A549 (cell line): ENCODE measurements at regions not wholly inside any gene's neighbourhood (a gene's known extent, or its start where the extent isn't known, plus 50 kb on each side); places are given as distances from the start of the nearest gene placed in this dataset.

ENCODE experiments used
- ATAC-seq, 2 experiments: fragments of 200-7000 bp in 1 of 2; fragments of >200 bp in 1 of 2; cut with Nextera tagmentation in 1 of 2; cut with Tn5 transposase in 1 of 2; 3 replicates each; pipeline versions ENCODE4 v1.8.0 to v1.9.1; 2018 to 2020; ENCODE audit warnings: mild to moderate bottlenecking in 1 of 2, moderate library complexity in 1 of 2
- CTCF ChIA-PET: fragments of 300-600 bp; sonication (Branson Sonifier 250); formaldehyde crosslinking; extraction: SDS; loops from one replicate; lab custom pipeline; 2021; ENCODE audit warnings: antibody characterized with exemption, inconsistent platforms; lab: Yijun Ruan, JAX
- POLR2A ChIA-PET: fragments of 350-600 bp; formaldehyde crosslinking; extraction: SDS; loops from one replicate; lab custom pipeline; 2021; ENCODE audit warnings: antibody characterized with exemption, inconsistent platforms; lab: Yijun Ruan, JAX
- DNase-seq, 2 experiments: peaks; one replicate each; pipeline versions ENCODE4 v3.0.0 to v3.0.0-alpha.2; 2011 to 2016; ENCODE audit warnings: low read depth in 1 of 2, low spot score in 1 of 2
- FAIRE-seq: peaks from 2 replicates; lab custom pipeline; 2011; peaks lifted over from hg19 to GRCh38; lab: Jason Lieb, UNC
- H3K27ac ChIP-seq, 2 experiments: fragments of >200 bp; sonication (Bioruptor Twin); formaldehyde crosslinking; 3 replicates each; pipeline ENCODE4 v1.5.1; 2016 to 2017
- H3K4me1 ChIP-seq: fragments of >200 bp; sonication (Bioruptor Twin); formaldehyde crosslinking; 3 replicates; pipeline ENCODE4 v1.6.1; 2016
- H3K4me2 ChIP-seq: fragments of >200 bp; sonication (Bioruptor Twin); formaldehyde crosslinking; 3 replicates; pipeline ENCODE4 v1.6.1; 2016
- H3K4me3 ChIP-seq: fragments of >200 bp; sonication (Bioruptor Twin); formaldehyde crosslinking; 3 replicates; pipeline ENCODE4 v1.5.1; 2016
- H3K9me3 ChIP-seq: fragments of >200 bp; sonication (Bioruptor Twin); formaldehyde crosslinking; 3 replicates; pipeline ENCODE4 v1.6.1; 2016
- CBX8 ChIP-seq: fragments of 200-600 bp; sonication (generic); IDR thresholded peaks from 2 replicates; pipeline ENCODE4 v1.6.1; 2016
- CEBPB ChIP-seq, 2 experiments: fragments of >200 bp in 1 of 2; sonication (Bioruptor Twin) in 1 of 2; formaldehyde crosslinking in 1 of 2; IDR thresholded peaks; 2 replicates each; pipeline ENCODE4 v1.6.1; 2012 to 2016
- EHMT2 ChIP-seq: fragments of 200-600 bp; sonication (generic); IDR thresholded peaks from 2 replicates; pipeline ENCODE4 v1.6.1; 2016; ENCODE audit warnings: antibody characterized with exemption, low read depth, mild to moderate bottlenecking, moderate library complexity
- ELK1 ChIP-seq: fragments of 150-350 bp; IDR thresholded peaks from 2 replicates; pipeline ENCODE4 v1.6.1; 2014; ENCODE audit warnings: low read depth, mild to moderate bottlenecking, low read length
- ESRRA ChIP-seq: fragments of 150-350 bp; IDR thresholded peaks from 2 replicates; pipeline ENCODE4 v1.6.1; 2014; ENCODE audit warnings: mild to moderate bottlenecking, low read length, borderline replicate concordance
- FOSB ChIP-seq: fragments of 250-450 bp; sonication (Bioruptor Pico); IDR thresholded peaks from 2 replicates; pipeline ENCODE4 v1.5.0; 2020; ENCODE audit warnings: mild to moderate bottlenecking, moderate library complexity
- HEYL ChIP-seq: fragments of 250-450 bp; sonication (Bioruptor Pico); IDR thresholded peaks from 2 replicates; pipeline ENCODE4 v1.8.0; 2021; ENCODE audit warnings: mild to moderate bottlenecking, moderate library complexity
- HMGXB4 ChIP-seq: fragments of 250-450 bp; sonication (Bioruptor Pico); IDR thresholded peaks from 2 replicates; pipeline ENCODE4 v1.5.0; 2021; ENCODE audit warnings: mild to moderate bottlenecking, moderate library complexity, borderline replicate concordance
- JUN ChIP-seq, 2 experiments: fragments of >200 bp; sonication (Bioruptor Twin); formaldehyde crosslinking; IDR thresholded peaks; 2 replicates in 1 of 2; 3 replicates in 1 of 2; pipeline ENCODE4 v1.6.1; 2016 to 2017
- JUNB ChIP-seq: fragments of >200 bp; sonication (Bioruptor Twin); formaldehyde crosslinking; IDR thresholded peaks from 2 replicates; pipeline ENCODE4 v1.6.1; 2016
- KDM1A ChIP-seq: fragments of 200-600 bp; sonication (generic); IDR thresholded peaks from 2 replicates; pipeline ENCODE4 v1.6.1; 2016; ENCODE audit warnings: low read depth, mild to moderate bottlenecking
- MAFK ChIP-seq: fragments of 450-650 bp; IDR thresholded peaks from 2 replicates; pipeline ENCODE4 v1.6.1; 2014; ENCODE audit not compliant: partially characterized antibody
- MAX ChIP-seq: IDR thresholded peaks from 2 replicates; pipeline ENCODE4 v1.6.1; 2012
- NFE2L2 ChIP-seq: fragments of 150-350 bp; conservative IDR thresholded peaks from 2 replicates; pipeline ENCODE4 v1.6.1; 2014; ENCODE audit warnings: low read length
- PBX3 ChIP-seq: IDR thresholded peaks from 2 replicates; pipeline ENCODE4 v1.6.1; 2012
- RAD21 ChIP-seq, 2 experiments: fragments of >200 bp in 1 of 2; sonication (Bioruptor Twin) in 1 of 2; formaldehyde crosslinking in 1 of 2; IDR thresholded peaks in 1 of 2; conservative IDR thresholded peaks in 1 of 2; 2 replicates in 1 of 2; 3 replicates in 1 of 2; pipeline ENCODE4 v1.6.1; 2012 to 2018; ENCODE audit warnings: inconsistent platforms in 1 of 2
- RARB ChIP-seq: fragments of 250-450 bp; sonication (Bioruptor Pico); IDR thresholded peaks from 2 replicates; pipeline ENCODE4 v1.8.0; 2021; ENCODE audit warnings: mild to moderate bottlenecking, moderate library complexity
- RCOR1 ChIP-seq: fragments of 150-350 bp; IDR thresholded peaks from 2 replicates; pipeline ENCODE4 v1.6.1; 2014; ENCODE audit warnings: antibody characterized with exemption, low read length, low read depth
- REST ChIP-seq: fragments of 200-600 bp; sonication (generic); IDR thresholded peaks from 2 replicates; pipeline ENCODE4 v1.6.1; 2016; ENCODE audit warnings: antibody characterized with exemption, mild to moderate bottlenecking, moderate library complexity
- RNF2 ChIP-seq: fragments of 200-600 bp; sonication (generic); IDR thresholded peaks from 2 replicates; pipeline ENCODE4 v1.6.1; 2016; ENCODE audit warnings: low read depth, mild to moderate bottlenecking, antibody characterized with exemption, moderate library complexity, borderline replicate concordance
- SREBF2 ChIP-seq: fragments of 450-650 bp; IDR thresholded peaks from 2 replicates; pipeline ENCODE4 v1.6.1; 2014; ENCODE audit warnings: mild to moderate bottlenecking, moderate library complexity
- TP53 ChIP-seq: fragments of 250-450 bp; sonication (Bioruptor Pico); IDR thresholded peaks from 2 replicates; pipeline ENCODE4 v1.5.0; 2021; ENCODE audit warnings: mild to moderate bottlenecking, moderate library complexity
- ZFP36 ChIP-seq: fragments of 450-650 bp; IDR thresholded peaks from 2 replicates; pipeline ENCODE4 v1.6.1; 2014; ENCODE audit warnings: borderline replicate concordance; ENCODE audit not compliant: partially characterized antibody
- WGBS: methylation state at CpG from one replicate; pipeline ENCODE4 v1.1.6; 2017; ENCODE audit errors: missing lambda C conversion rate; 5-methylcytosine and 5-hydroxymethylcytosine counted together
- TF ChIP-seq, protein P1 (sequence below): fragments of 450-650 bp; IDR thresholded peaks from 2 replicates; pipeline ENCODE4 v1.6.1; 2014; ENCODE audit warnings: antibody characterized with exemption
- TF ChIP-seq, protein P2 (sequence below): fragments of >200 bp; sonication (Bioruptor Twin); formaldehyde crosslinking; IDR thresholded peaks from 3 replicates; pipeline ENCODE4 v1.5.1; 2016
- TF ChIP-seq, protein P3 (sequence below): fragments of >200 bp; sonication (Bioruptor Twin); formaldehyde crosslinking; IDR thresholded peaks from 3 replicates; pipeline ENCODE4 v1.6.1; 2016

- no peak overlapping the region for H3K27ac ChIP-seq
- H3K9me3 ChIP-seq: no peaks in the 10 kb centered on the region
- FAIRE-seq: no peak
- ChIA-PET POLR2A (no interaction called here), CTCF (no interaction called here)
- H3K4me2 ChIP-seq: no peak overlapping the region
- no peak for ATAC-seq
- no peak for DNase-seq
- H3K4me1 ChIP-seq: no peaks in the 10 kb centered on the region
- no peak overlapping the region for H3K4me3 ChIP-seq
- TF ChIP-seq SREBF2: no peak
- TF ChIP-seq, protein P1, sequence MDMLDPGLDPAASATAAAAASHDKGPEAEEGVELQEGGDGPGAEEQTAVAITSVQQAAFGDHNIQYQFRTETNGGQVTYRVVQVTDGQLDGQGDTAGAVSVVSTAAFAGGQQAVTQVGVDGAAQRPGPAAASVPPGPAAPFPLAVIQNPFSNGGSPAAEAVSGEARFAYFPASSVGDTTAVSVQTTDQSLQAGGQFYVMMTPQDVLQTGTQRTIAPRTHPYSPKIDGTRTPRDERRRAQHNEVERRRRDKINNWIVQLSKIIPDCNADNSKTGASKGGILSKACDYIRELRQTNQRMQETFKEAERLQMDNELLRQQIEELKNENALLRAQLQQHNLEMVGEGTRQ: no peak
- no peak for TF ChIP-seq PBX3
- TF ChIP-seq CBX8: no peak
- no peak for TF ChIP-seq HMGXB4 (CRISPR knock-in tag)
- no peak for TF ChIP-seq JUNB
- TF ChIP-seq, protein P2, sequence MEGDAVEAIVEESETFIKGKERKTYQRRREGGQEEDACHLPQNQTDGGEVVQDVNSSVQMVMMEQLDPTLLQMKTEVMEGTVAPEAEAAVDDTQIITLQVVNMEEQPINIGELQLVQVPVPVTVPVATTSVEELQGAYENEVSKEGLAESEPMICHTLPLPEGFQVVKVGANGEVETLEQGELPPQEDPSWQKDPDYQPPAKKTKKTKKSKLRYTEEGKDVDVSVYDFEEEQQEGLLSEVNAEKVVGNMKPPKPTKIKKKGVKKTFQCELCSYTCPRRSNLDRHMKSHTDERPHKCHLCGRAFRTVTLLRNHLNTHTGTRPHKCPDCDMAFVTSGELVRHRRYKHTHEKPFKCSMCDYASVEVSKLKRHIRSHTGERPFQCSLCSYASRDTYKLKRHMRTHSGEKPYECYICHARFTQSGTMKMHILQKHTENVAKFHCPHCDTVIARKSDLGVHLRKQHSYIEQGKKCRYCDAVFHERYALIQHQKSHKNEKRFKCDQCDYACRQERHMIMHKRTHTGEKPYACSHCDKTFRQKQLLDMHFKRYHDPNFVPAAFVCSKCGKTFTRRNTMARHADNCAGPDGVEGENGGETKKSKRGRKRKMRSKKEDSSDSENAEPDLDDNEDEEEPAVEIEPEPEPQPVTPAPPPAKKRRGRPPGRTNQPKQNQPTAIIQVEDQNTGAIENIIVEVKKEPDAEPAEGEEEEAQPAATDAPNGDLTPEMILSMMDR: no peak
- TF ChIP-seq MAFK: no peak
- no peak for TF ChIP-seq FOSB (CRISPR knock-in tag)
- no peak for TF ChIP-seq HEYL (CRISPR knock-in tag)
- TF ChIP-seq RAD21 (conservative IDR thresholded peaks at IDR 0.05 in 1 of 2, IDR thresholded peaks at IDR 0.05 in 1 of 2): no peak
- TF ChIP-seq ESRRA: no peak
- no peak for TF ChIP-seq ELK1
- TF ChIP-seq NFE2L2: no peak
- TF ChIP-seq TP53 (CRISPR knock-in tag): no peak
- no peak for TF ChIP-seq EHMT2
- TF ChIP-seq, protein P3, sequence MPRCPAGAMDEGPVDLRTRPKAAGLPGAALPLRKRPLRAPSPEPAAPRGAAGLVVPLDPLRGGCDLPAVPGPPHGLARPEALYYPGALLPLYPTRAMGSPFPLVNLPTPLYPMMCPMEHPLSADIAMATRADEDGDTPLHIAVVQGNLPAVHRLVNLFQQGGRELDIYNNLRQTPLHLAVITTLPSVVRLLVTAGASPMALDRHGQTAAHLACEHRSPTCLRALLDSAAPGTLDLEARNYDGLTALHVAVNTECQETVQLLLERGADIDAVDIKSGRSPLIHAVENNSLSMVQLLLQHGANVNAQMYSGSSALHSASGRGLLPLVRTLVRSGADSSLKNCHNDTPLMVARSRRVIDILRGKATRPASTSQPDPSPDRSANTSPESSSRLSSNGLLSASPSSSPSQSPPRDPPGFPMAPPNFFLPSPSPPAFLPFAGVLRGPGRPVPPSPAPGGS: no peak
- TF ChIP-seq MAX: no peak
- no peak for TF ChIP-seq KDM1A
- no peak for TF ChIP-seq JUN (IDR thresholded peaks at IDR 0.05)
- WGBS: 48% methylated on average over 4 of the region's 4 CpGs
Measured at GRCh38 chr4:65737672-65738071, 67.4 kb upstream of the EPHA5 start.

GRCh38 chr4:65724973-65725372 is 54.7 kb upstream of the EPHA5 start:
- no peak overlapping the region for H3K4me2 ChIP-seq
- ATAC-seq (no peak), FAIRE-seq (no peak), DNase-seq (no peak)
- 34% methylated on average over 4 of the region's 5 CpGs for WGBS
- ChIA-PET CTCF (no interaction called here), POLR2A (no interaction called here)
- no peaks in the 10 kb centered on the region for H3K4me1 ChIP-seq
- H3K27ac ChIP-seq: no peak overlapping the region
- no peak overlapping the region for H3K4me3 ChIP-seq
- H3K9me3 ChIP-seq: no peaks in the 10 kb centered on the region
- TF ChIP-seq, protein P1: no peak
- TF ChIP-seq NFE2L2 (no peak), ZFP36 (no peak), RCOR1 (no peak), RARB (CRISPR knock-in tag) (no peak), CEBPB (IDR thresholded peaks at IDR 0.05) (no peak), RNF2 (no peak), REST (no peak)
